Tibial nerve (tissue), 4 donors: ENCODE measurements at regions not wholly inside any gene's neighbourhood (a gene's known extent, or its start where the extent isn't known, plus 50 kb on each side); places are given as distances from the start of the nearest gene placed in this dataset.

Source experiments
- EP300 ChIP-seq, 2 donors: sonication (generic); formaldehyde crosslinking; IDR thresholded peaks; one replicate each; pipeline ENCODE4 v1.6.1; 2017; ENCODE audit warnings: antibody characterized with exemption in 2 of 2, mild to moderate bottlenecking in 1 of 2
- TF ChIP-seq, protein P1 (sequence below), 5 experiments: fragments of 200-600 bp in 3 of 5; fragments of 450-650 bp in 2 of 5; sonication (generic) in 3 of 5; IDR thresholded peaks; one replicate each; pipeline ENCODE4 v1.5.1; 2016 to 2019; ENCODE audit warnings: antibody characterized with exemption in 5 of 5, mild to moderate bottlenecking in 3 of 5, moderate library complexity in 2 of 5

- TF ChIP-seq, protein P1, sequence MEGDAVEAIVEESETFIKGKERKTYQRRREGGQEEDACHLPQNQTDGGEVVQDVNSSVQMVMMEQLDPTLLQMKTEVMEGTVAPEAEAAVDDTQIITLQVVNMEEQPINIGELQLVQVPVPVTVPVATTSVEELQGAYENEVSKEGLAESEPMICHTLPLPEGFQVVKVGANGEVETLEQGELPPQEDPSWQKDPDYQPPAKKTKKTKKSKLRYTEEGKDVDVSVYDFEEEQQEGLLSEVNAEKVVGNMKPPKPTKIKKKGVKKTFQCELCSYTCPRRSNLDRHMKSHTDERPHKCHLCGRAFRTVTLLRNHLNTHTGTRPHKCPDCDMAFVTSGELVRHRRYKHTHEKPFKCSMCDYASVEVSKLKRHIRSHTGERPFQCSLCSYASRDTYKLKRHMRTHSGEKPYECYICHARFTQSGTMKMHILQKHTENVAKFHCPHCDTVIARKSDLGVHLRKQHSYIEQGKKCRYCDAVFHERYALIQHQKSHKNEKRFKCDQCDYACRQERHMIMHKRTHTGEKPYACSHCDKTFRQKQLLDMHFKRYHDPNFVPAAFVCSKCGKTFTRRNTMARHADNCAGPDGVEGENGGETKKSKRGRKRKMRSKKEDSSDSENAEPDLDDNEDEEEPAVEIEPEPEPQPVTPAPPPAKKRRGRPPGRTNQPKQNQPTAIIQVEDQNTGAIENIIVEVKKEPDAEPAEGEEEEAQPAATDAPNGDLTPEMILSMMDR (IDR thresholded peaks at IDR 0.05): no peak
- TF ChIP-seq EP300 (IDR thresholded peaks at IDR 0.05): no peak
These were observed 104.1 kb upstream of the TMPRSS2 start for GRCh38 chr21:41611966-41612606.
